Type B pancreatic cell (in vitro differentiated cells): ENCODE measurements at regions not wholly inside any gene's neighbourhood (a gene's known extent, or its start where the extent isn't known, plus 50 kb on each side); places are given as distances from the start of the nearest gene placed in this dataset.

Source experiments
- DNase-seq: peaks from one replicate; pipeline ENCODE4 v3.0.0; 2021; ENCODE audit warnings: mixed read lengths; ENCODE audit not compliant: unreplicated experiment; ENCODE audit errors: extremely low spot score
- H3K27ac Mint-ChIP-seq: 2 replicates; pipeline ENCODE4 v1.8.0; 2021; ENCODE audit warnings: mild to moderate bottlenecking, mixed read lengths
- H3K27me3 Mint-ChIP-seq: 2 replicates; pipeline ENCODE4 v1.8.0; 2021; ENCODE audit warnings: mixed read lengths
- H3K36me3 Mint-ChIP-seq: 2 replicates; pipeline ENCODE4 v1.8.0; 2021; ENCODE audit warnings: mixed read lengths
- H3K4me1 Mint-ChIP-seq: one replicate; pipeline ENCODE4 v1.8.0; 2021; ENCODE audit warnings: mixed read lengths; ENCODE audit not compliant: unreplicated experiment
- H3K4me3 Mint-ChIP-seq: 2 replicates; pipeline ENCODE4 v1.8.0; 2021; ENCODE audit warnings: mild to moderate bottlenecking, mixed read lengths
- H3K9me3 Mint-ChIP-seq: 2 replicates; pipeline ENCODE4 v1.8.0; 2021; ENCODE audit warnings: mixed read lengths
- TF ChIP-seq, protein P1 (sequence below): fragments of 200-600 bp; sonication (generic); conservative IDR thresholded peaks from 2 replicates; pipeline ENCODE4 v1.5.0; 2021; ENCODE audit warnings: antibody characterized with exemption, mild to moderate bottlenecking

DNA sequence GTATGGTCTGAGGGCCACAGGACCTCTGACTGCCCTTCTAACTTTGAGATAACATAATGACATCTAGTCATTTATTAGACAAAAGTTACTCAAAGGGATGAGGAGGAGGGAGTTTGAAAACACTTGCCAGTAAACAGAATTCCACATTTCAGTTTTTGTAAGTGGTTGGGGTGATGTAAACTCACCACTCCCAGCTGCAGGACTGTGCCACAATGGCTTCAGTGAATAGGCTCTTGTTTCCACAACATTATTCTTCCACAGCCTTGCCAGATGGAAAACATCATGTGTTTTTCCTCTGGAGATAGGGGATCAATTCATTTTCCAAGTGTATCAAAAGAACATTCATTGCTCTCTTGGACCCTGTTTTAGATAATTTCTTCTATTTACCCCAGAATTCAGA is 147.2 kb upstream of the BDNF start:
- no peak for DNase-seq
- TF ChIP-seq, protein P1, sequence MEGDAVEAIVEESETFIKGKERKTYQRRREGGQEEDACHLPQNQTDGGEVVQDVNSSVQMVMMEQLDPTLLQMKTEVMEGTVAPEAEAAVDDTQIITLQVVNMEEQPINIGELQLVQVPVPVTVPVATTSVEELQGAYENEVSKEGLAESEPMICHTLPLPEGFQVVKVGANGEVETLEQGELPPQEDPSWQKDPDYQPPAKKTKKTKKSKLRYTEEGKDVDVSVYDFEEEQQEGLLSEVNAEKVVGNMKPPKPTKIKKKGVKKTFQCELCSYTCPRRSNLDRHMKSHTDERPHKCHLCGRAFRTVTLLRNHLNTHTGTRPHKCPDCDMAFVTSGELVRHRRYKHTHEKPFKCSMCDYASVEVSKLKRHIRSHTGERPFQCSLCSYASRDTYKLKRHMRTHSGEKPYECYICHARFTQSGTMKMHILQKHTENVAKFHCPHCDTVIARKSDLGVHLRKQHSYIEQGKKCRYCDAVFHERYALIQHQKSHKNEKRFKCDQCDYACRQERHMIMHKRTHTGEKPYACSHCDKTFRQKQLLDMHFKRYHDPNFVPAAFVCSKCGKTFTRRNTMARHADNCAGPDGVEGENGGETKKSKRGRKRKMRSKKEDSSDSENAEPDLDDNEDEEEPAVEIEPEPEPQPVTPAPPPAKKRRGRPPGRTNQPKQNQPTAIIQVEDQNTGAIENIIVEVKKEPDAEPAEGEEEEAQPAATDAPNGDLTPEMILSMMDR: no peak
- H3K36me3 Mint-ChIP-seq: no peaks in the 10 kb centered on the region
- peaks cover 4% of the 10 kb centered on the region for H3K27me3 Mint-ChIP-seq
- H3K9me3 Mint-ChIP-seq: peaks cover 6% of the 10 kb centered on the region
- H3K4me1 Mint-ChIP-seq: no peaks in the 10 kb centered on the region
- H3K4me3 Mint-ChIP-seq: no peak overlapping the region
- no peak overlapping the region for H3K27ac Mint-ChIP-seq

DNA sequence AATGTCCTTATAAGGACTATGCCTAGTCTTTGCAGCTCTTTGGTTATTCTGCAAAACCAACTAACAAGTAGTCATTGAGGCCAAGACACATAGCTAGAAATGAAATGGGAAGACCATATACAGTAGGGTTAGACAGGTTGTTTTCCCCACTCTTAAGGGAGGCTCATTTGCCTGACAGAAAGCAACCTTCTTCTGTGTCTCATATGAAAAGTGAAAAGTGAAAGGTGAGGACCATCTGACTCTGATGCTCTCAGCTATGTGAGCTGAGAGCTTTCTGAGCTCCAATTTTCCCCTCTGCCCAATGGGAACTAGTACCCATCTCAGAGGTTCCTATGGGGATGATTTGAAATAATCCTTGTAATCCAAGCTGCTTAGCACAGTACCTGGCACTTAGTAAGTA is 142.0 kb upstream of the BDNF start:
- Mint-ChIP-seq H3K4me3 (no peak overlapping the region), H3K27me3 (no peaks in the 10 kb centered on the region), H3K4me1 (peaks cover 5% of the 10 kb centered on the region), H3K27ac (no peak overlapping the region), H3K9me3 (peaks cover 6% of the 10 kb centered on the region), H3K36me3 (no peaks in the 10 kb centered on the region)
- no peak for DNase-seq
- TF ChIP-seq, protein P1: no peak

DNA sequence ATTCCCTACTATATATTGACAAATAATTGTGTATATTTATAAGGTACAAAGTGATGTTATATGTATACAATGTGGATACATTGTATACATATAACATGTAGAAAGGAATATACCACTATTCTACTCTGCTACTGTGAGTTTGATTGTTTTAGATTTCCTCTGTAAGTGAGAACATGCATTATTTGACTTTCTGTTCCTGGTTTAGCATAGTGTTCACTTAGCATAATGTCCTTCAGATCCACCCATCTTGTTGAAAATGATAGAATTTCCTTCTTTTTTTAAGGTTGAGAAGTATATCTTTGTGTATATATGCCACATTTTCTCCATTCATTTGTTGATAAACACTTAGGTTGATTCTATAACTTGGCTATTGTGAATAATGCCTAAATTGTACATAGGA is 140.8 kb upstream of the BDNF start:
- Mint-ChIP-seq H3K9me3 (peaks cover 6% of the 10 kb centered on the region), H3K4me3 (no peak overlapping the region), H3K27me3 (no peaks in the 10 kb centered on the region), H3K36me3 (no peaks in the 10 kb centered on the region), H3K4me1 (peaks cover 5% of the 10 kb centered on the region), H3K27ac (no peak overlapping the region)
- TF ChIP-seq, protein P1: no peak
- DNase-seq: no peak

DNA sequence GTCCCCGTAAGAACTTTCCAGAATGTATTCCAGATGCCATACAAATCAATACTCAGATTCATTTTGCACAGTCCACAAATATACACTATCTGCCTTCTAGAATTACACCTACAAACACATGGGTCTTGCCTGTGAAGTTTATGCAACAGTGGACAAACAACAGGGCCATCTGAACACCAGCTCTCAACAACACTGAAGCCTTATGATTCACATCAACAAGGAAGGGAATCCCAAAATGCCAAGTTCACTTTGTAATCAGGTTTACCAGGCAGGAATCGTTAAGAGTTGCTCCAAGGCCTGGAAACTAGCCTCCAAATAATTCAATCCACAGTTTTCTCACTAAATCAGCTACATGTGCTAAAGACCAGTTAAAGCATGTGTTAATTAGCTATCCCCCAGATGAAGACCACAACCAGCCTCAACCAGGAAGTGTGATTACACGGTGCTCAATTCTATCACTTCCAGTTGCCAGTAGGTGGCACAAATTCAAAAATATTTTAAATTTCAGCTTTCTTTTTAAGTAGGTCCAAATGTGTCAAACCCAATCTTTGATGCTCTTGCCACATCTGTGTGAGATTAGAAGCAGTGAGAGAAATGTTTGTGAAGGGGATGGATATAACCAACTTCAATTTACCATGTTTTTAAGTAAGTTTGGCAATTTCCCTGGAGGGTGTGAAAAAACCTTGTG is 139.1 kb upstream of the BDNF start:
- Mint-ChIP-seq H3K4me3 (no peak overlapping the region), H3K4me1 (peaks cover 5% of the 10 kb centered on the region), H3K36me3 (no peaks in the 10 kb centered on the region), H3K27me3 (peaks cover 2% of the 10 kb centered on the region), H3K27ac (no peak overlapping the region), H3K9me3 (peaks cover 10% of the 10 kb centered on the region)
- TF ChIP-seq, protein P1: peak; percentile 46
- no peak for DNase-seq

DNA sequence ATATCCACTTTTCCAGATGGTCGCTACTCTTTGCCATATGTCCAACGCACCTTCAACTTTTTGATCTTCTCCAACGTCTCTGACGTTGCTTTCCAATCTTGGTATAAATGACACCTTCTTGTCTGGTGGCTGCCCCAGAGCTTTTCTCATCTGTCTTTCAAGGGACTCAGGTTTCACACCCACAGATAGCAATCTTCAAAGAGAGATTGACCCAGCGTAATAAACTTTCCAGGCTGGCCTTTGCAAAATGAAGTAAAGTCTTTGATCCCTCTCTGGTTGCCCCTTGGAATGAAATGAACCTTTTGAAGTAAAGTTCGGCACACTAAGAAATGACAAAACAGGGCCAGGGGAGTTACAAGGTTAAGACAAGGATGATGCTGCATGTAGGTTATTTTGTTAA is 138.4 kb upstream of the BDNF start:
- DNase-seq: no peak
- peaks cover 5% of the 10 kb centered on the region for H3K4me1 Mint-ChIP-seq
- TF ChIP-seq, protein P1: no peak
- H3K36me3 Mint-ChIP-seq: no peaks in the 10 kb centered on the region
- no peak overlapping the region for H3K4me3 Mint-ChIP-seq
- H3K27ac Mint-ChIP-seq: no peak overlapping the region
- peaks cover 12% of the 10 kb centered on the region for H3K9me3 Mint-ChIP-seq
- H3K27me3 Mint-ChIP-seq: peaks cover 3% of the 10 kb centered on the region
